Endothelial cell of umbilical vein (primary cell): ENCODE measurements at regions not wholly inside any gene's neighbourhood (a gene's known extent, or its start where the extent isn't known, plus 50 kb on each side); places are given as distances from the start of the nearest gene placed in this dataset.

ENCODE experiments used
- BruUV-seq: library from RNA; stranded (reverse); fragments of 400-500 nt; replicated peaks from 2 replicates; lab custom pipeline; 2021; lab: Mats Ljungman, UMichigan
- CTCF ChIA-PET: fragments of 300-600, 350-600 bp; sonication (Branson Sonifier 250); formaldehyde crosslinking; loops from one replicate; lab custom pipeline; 2021; ENCODE audit warnings: antibody characterized with exemption, inconsistent platforms; lab: Charles Lee
- POLR2A ChIA-PET: fragments of 300-600, 350-600 bp; sonication (Branson Sonifier 250); formaldehyde crosslinking; loops from one replicate; lab custom pipeline; 2021; ENCODE audit warnings: antibody characterized with exemption, inconsistent platforms; lab: Charles Lee
- DNase-seq: peaks from one replicate; pipeline ENCODE4 v3.0.0-alpha.2; 2011; ENCODE audit warnings: low read depth, low spot score
- FAIRE-seq: peaks from 2 replicates; lab custom pipeline; 2011; peaks lifted over from hg19 to GRCh38; lab: Jason Lieb, UNC
- H2AFZ ChIP-seq: 2 replicates; pipeline ENCODE4 v1.6.0; 2012; ENCODE audit warnings: low read depth, low read length, control low read depth, inconsistent platforms
- H3K27ac ChIP-seq: 2 replicates; pipeline ENCODE4 v1.5.1; 2011; ENCODE audit warnings: low read depth, mild to moderate bottlenecking, control low read depth, low read length, moderate library complexity; ENCODE audit not compliant: insufficient read depth
- H3K27me3 ChIP-seq, 2 experiments: 2 replicates each; pipeline versions ENCODE4 v1.6.0 to v1.6.1; 2011; ENCODE audit warnings: low read length in 2 of 2, mixed read lengths in 1 of 2; ENCODE audit not compliant: control insufficient read depth in 2 of 2, insufficient read depth in 2 of 2
- H3K36me3 ChIP-seq, 2 experiments: 2 replicates in 1 of 2; 3 replicates in 1 of 2; pipeline ENCODE4 v1.5.1; 2011; ENCODE audit warnings: low read length in 2 of 2, mild to moderate bottlenecking in 1 of 2, moderate library complexity in 1 of 2; ENCODE audit not compliant: control insufficient read depth in 2 of 2, insufficient read depth in 2 of 2; ENCODE audit errors: extremely low read depth in 1 of 2
- H3K4me1 ChIP-seq: 3 replicates; pipeline ENCODE4 v1.5.1; 2011; ENCODE audit warnings: mild to moderate bottlenecking, low read length; ENCODE audit not compliant: control insufficient read depth, insufficient read depth; ENCODE audit errors: extremely low read depth
- H3K4me2 ChIP-seq: 2 replicates; pipeline ENCODE4 v1.6.1; 2011; ENCODE audit warnings: low read length, control low read depth, mixed read lengths; ENCODE audit not compliant: insufficient read depth
- H3K4me3 ChIP-seq, 3 experiments: fragments of 200-600 bp in 1 of 3; sonication (generic), shearing (Covaris generic) in 1 of 3; replicated peaks in 1 of 3; 2 replicates each; pipeline ENCODE4 v1.5.1; 2011 to 2016; ENCODE audit warnings: control low read depth in 3 of 3, low read length in 3 of 3, mild to moderate bottlenecking in 2 of 3, inconsistent platforms in 1 of 3, low read depth in 1 of 3, moderate library complexity in 1 of 3; ENCODE audit not compliant: insufficient read depth in 1 of 3
- H3K79me2 ChIP-seq: 2 replicates; pipeline ENCODE4 v1.6.0; 2012; ENCODE audit warnings: low read length, inconsistent platforms; ENCODE audit not compliant: control insufficient read depth, insufficient read depth
- H3K9ac ChIP-seq: replicated peaks from 2 replicates; pipeline ENCODE3; 2011; ENCODE audit warnings: low read length, control low read depth; ENCODE audit not compliant: insufficient read depth; ENCODE audit errors: extremely low read depth
- H3K9me1 ChIP-seq: replicated peaks from 3 replicates; pipeline ENCODE4 v1.6.0; 2011; ENCODE audit warnings: mild to moderate bottlenecking, low read length; ENCODE audit not compliant: control insufficient read depth, insufficient read depth; ENCODE audit errors: extremely low read depth
- H3K9me3 ChIP-seq: replicated peaks from 2 replicates; pipeline ENCODE4 v1.5.1; 2012; ENCODE audit warnings: low read length, inconsistent platforms; ENCODE audit not compliant: control insufficient read depth, insufficient read depth
- H4K20me1 ChIP-seq: replicated peaks from 2 replicates; pipeline ENCODE3; 2011; ENCODE audit warnings: mild to moderate bottlenecking, low read length; ENCODE audit not compliant: control insufficient read depth, insufficient read depth; ENCODE audit errors: extremely low read depth
- CTCF ChIP-seq, 2 donors: IDR thresholded peaks; 1 replicate in 1 of 2; 2 replicates in 1 of 2; pipeline ENCODE4 v1.5.1; 2011; ENCODE audit warnings: low read length in 2 of 2, mild to moderate bottlenecking in 2 of 2, moderate library complexity in 2 of 2, control low read depth in 1 of 2, inconsistent platforms in 1 of 2, low read depth in 1 of 2; ENCODE audit not compliant: insufficient read depth in 1 of 2; ENCODE audit errors: extremely low read depth in 1 of 2
- EZH2 ChIP-seq: IDR thresholded peaks from 2 replicates; pipeline ENCODE4 v1.6.1; 2012; ENCODE audit warnings: borderline replicate concordance, low read depth, mild to moderate bottlenecking, moderate library complexity, low read length, inconsistent platforms; ENCODE audit not compliant: severe bottlenecking
- FOS ChIP-seq: IDR thresholded peaks from 2 replicates; pipeline ENCODE4 v1.6.1; 2011; ENCODE audit warnings: mild to moderate bottlenecking, low read length, moderate library complexity, borderline replicate concordance; ENCODE audit not compliant: insufficient read depth
- GATA2 ChIP-seq: IDR thresholded peaks from 2 replicates; pipeline ENCODE4 v1.7.0; 2011; ENCODE audit warnings: low read depth, mild to moderate bottlenecking, moderate library complexity, mixed read lengths, low read length; ENCODE audit not compliant: insufficient read length, insufficient read depth
- JUN ChIP-seq: IDR thresholded peaks from 2 replicates; pipeline ENCODE4 v1.6.1; 2011; ENCODE audit warnings: borderline replicate concordance, low read depth; ENCODE audit not compliant: insufficient read length, insufficient read depth
- MAX ChIP-seq: IDR thresholded peaks from 2 replicates; pipeline ENCODE4 v1.6.1; 2011; ENCODE audit not compliant: insufficient read depth, insufficient read length
- MYC ChIP-seq: IDR thresholded peaks from one replicate; pipeline ENCODE4 v1.6.1; 2011; ENCODE audit warnings: mild to moderate bottlenecking, low read depth, low read length
- POLR2A ChIP-seq: IDR thresholded peaks from 2 replicates; pipeline ENCODE4 v1.6.1; 2012; ENCODE audit warnings: low read depth, mild to moderate bottlenecking, control low read depth, low read length
- POLR2AphosphoS5 ChIP-seq: IDR thresholded peaks from 2 replicates; pipeline ENCODE4 v1.6.1; 2012; ENCODE audit warnings: low read depth, mild to moderate bottlenecking, control low read depth, low read length, moderate library complexity; ENCODE audit not compliant: insufficient read depth
- dilution Hi-C: fragments of 300-500 bp; cut with MboI; formaldehyde crosslinking; loops from one replicate; pipeline ENCODE4 v1.15.0; 2019; ENCODE audit warnings: low sequenced_read_pairs; ENCODE audit not compliant: extremely low pct_ligation_motif_present
- intact Hi-C: fragments of 100-400 bp; cut with micrococcal nuclease; formaldehyde crosslinking; loops from one replicate; pipeline ENCODE4 v1.10.0; 2022

GRCh38 chr2:9694661-9695234 is 64.0 kb upstream of the YWHAQ start:
- no peaks in the 10 kb centered on the region for H4K20me1 ChIP-seq
- H3K9me3 ChIP-seq = no peaks in the 10 kb centered on the region
- intact Hi-C loops (loop anchor here (5.0 kb wide), 1 partner anchor 58 kb away; no protein-coding TSS in a partner anchor), dilution Hi-C loops (no loop called here)
- no peak overlapping the region for H3K9ac ChIP-seq
- no peaks in the 10 kb centered on the region for H3K27me3 ChIP-seq
- ChIA-PET CTCF (interaction anchor here (0.6 to 1.4 kb wide), 4 partner anchors 8 to 76 kb away, joined by 3 to 4 read pairs (median 3); partner anchors contain the start of gene YWHAQ), POLR2A (no interaction called here)
- no peak for FAIRE-seq
- H3K4me3 ChIP-seq = no peak overlapping the region
- TF ChIP-seq JUN (no peak), POLR2A (no peak), POLR2AphosphoS5 (no peak), GATA2 (no peak), CTCF (IDR thresholded peaks at IDR 0.05; ENCODE audit: extremely low read depth in 1 of 2, insufficient read depth in 1 of 2, low read depth in 1 of 2, low read length in 2 of 2) (no peak), MYC (no peak), FOS (no peak), EZH2 (no peak), MAX (no peak)
- H3K36me3 ChIP-seq = no peaks in the 10 kb centered on the region
- no peak overlapping the region for H3K27ac ChIP-seq
- H3K4me2 ChIP-seq = no peak overlapping the region
- no peak overlapping the region for H2AFZ ChIP-seq
- DNase-seq = no peak
- H3K9me1 ChIP-seq = no peaks in the 10 kb centered on the region
- H3K4me1 ChIP-seq = no peaks in the 10 kb centered on the region
- no peaks in the 10 kb centered on the region for H3K79me2 ChIP-seq
- BruUV-seq = no TSS peak
